Mucosa of descending colon (tissue), 3 donors: ENCODE measurements at regions not wholly inside any gene's neighbourhood (a gene's known extent, or its start where the extent isn't known, plus 50 kb on each side); places are given as distances from the start of the nearest gene placed in this dataset.

Experiments used
- ATAC-seq: fragments of 200-7000 bp; cut with Tn5 transposase; one replicate; pipeline ENCODE4 v1.9.1; 2020; ENCODE audit warnings: mild to moderate bottlenecking, moderate library complexity
- DNase-seq, 3 donors: peaks; one replicate each; pipeline ENCODE4 v3.0.0-alpha.2; 2020
- H3K36me3 ChIP-seq: fragments of 200-600 bp; one replicate; pipeline ENCODE4 v1.8.0; 2021; ENCODE audit warnings: low read depth, mild to moderate bottlenecking
- H3K4me1 ChIP-seq: fragments of 200-600 bp; one replicate; pipeline ENCODE4 v1.8.0; 2021; ENCODE audit warnings: low read depth, mild to moderate bottlenecking
- H3K4me3 ChIP-seq: fragments of 200-600 bp; one replicate; pipeline ENCODE4 v1.8.0; 2021; ENCODE audit warnings: mild to moderate bottlenecking
- H3K9me3 ChIP-seq: fragments of 200-600 bp; one replicate; pipeline ENCODE4 v1.8.0; 2021; ENCODE audit warnings: mild to moderate bottlenecking
- intact Hi-C, 2 donors: fragments of 100-400 bp; cut with DNase I in 1 of 2; cut with micrococcal nuclease in 1 of 2; formaldehyde crosslinking; loops; one replicate each; pipeline versions ENCODE4 v1.11.0 to v1.11.1; 2022; cut with DNase I, micrococcal nuclease
- TF ChIP-seq, protein P1 (sequence below): fragments of 200-600 bp; IDR thresholded peaks from one replicate; pipeline ENCODE4 v1.8.0; 2022; ENCODE audit warnings: antibody characterized with exemption, mild to moderate bottlenecking
- donor health status: DM: no; HTN: no; CAD: no; lungs with moderate emphysema.
- donor health status: DM: no; HTN: no; CAD: no.
- donor health status: DM: no; HTN: yes; CAD: no.

GRCh38 chr7:124366118-124366517 is 333.3 kb upstream of the TMEM229A start:
- Histone ChIP-seq H3K4me3 (no peak overlapping the region), H3K9me3 (no peaks in the 10 kb centered on the region), H3K4me1 (no peaks in the 10 kb centered on the region), H3K36me3 (no peaks in the 10 kb centered on the region)
- no peak for ATAC-seq
- no peak for DNase-seq
- intact Hi-C loops: no loop called here
- TF ChIP-seq, protein P1, sequence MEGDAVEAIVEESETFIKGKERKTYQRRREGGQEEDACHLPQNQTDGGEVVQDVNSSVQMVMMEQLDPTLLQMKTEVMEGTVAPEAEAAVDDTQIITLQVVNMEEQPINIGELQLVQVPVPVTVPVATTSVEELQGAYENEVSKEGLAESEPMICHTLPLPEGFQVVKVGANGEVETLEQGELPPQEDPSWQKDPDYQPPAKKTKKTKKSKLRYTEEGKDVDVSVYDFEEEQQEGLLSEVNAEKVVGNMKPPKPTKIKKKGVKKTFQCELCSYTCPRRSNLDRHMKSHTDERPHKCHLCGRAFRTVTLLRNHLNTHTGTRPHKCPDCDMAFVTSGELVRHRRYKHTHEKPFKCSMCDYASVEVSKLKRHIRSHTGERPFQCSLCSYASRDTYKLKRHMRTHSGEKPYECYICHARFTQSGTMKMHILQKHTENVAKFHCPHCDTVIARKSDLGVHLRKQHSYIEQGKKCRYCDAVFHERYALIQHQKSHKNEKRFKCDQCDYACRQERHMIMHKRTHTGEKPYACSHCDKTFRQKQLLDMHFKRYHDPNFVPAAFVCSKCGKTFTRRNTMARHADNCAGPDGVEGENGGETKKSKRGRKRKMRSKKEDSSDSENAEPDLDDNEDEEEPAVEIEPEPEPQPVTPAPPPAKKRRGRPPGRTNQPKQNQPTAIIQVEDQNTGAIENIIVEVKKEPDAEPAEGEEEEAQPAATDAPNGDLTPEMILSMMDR: no peak

- H3K9me3 ChIP-seq: no peaks in the 10 kb centered on the region
- TF ChIP-seq, protein P1: no peak
Observed at GRCh38 chr7:124364283-124364682, 331.4 kb upstream of the TMEM229A start.

GRCh38 chr7:124354201-124354600 is 321.3 kb upstream of the TMEM229A start:
- intact Hi-C loops: no loop called here
- H3K9me3 ChIP-seq: no peaks in the 10 kb centered on the region
- H3K36me3 ChIP-seq: no peaks in the 10 kb centered on the region
- TF ChIP-seq, protein P1: no peak
- ATAC-seq (no peak), DNase-seq (no peak)
- H3K4me3 ChIP-seq: no peak overlapping the region
- H3K4me1 ChIP-seq: no peaks in the 10 kb centered on the region

More at GRCh38 chr7:124364283-124364682, 331.4 kb upstream of the TMEM229A start:
- no peak for ATAC-seq
- Histone ChIP-seq H3K4me3 (no peak overlapping the region), H3K4me1 (no peaks in the 10 kb centered on the region), H3K36me3 (no peaks in the 10 kb centered on the region)
- no peak for DNase-seq
- intact Hi-C loops: no loop called here

- no peaks in the 10 kb centered on the region for H3K36me3 ChIP-seq
- ATAC-seq (no peak), DNase-seq (no peak)
- no peaks in the 10 kb centered on the region for H3K9me3 ChIP-seq
- intact Hi-C loops: no loop called here
- H3K4me1 ChIP-seq: no peaks in the 10 kb centered on the region
- H3K4me3 ChIP-seq: no peak overlapping the region
- TF ChIP-seq, protein P1: no peak
Observed at GRCh38 chr7:124351950-124352349, 319.1 kb upstream of the TMEM229A start.

- Histone ChIP-seq H3K9me3 (no peaks in the 10 kb centered on the region), H3K36me3 (no peaks in the 10 kb centered on the region), H3K4me1 (no peaks in the 10 kb centered on the region), H3K4me3 (no peak overlapping the region)
- DNase-seq (no peak), ATAC-seq (no peak)
- intact Hi-C loops: no loop called here
- TF ChIP-seq, protein P1: no peak
Observed at GRCh38 chr7:124349443-124349842, 316.6 kb upstream of the TMEM229A start.

DNA sequence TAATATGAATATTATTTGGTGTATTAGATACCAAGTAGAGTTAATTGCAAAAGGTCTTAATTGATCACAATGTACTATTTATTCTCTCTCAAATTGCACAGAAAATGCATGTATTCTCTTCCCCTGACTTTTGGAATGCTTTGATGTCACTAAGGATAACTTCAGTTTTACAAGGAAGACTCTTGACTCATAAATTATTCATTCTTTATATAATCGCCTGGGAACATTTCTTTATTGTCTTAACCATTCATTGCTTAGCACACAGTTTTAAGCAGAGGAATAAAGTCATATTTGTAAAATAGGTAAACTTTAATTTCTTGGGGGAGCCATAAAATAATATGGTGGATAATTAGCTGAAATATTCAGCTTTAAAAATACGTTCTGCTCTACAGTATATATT is 306.0 kb upstream of the TMEM229A start:
- no peak for DNase-seq
- intact Hi-C loops: no loop called here
- Histone ChIP-seq H3K4me3 (no peak overlapping the region), H3K9me3 (no peaks in the 10 kb centered on the region), H3K36me3 (no peaks in the 10 kb centered on the region), H3K4me1 (no peaks in the 10 kb centered on the region)
- ATAC-seq: no peak
- TF ChIP-seq, protein P1: no peak
